Liver (tissue), 3 donors: ENCODE measurements at regions not wholly inside any gene's neighbourhood (a gene's known extent, or its start where the extent isn't known, plus 50 kb on each side); places are given as distances from the start of the nearest gene placed in this dataset.
"Not testable (repeated sequence)": the region's sequence is repeated elsewhere in the genome, so short reads cannot be mapped to it uniquely, and the experiment has no call there.

Source experiments
- CTCF ChIP-seq: fragments of 150-350 bp; IDR thresholded peaks from 2 replicates; pipeline ENCODE4 v1.5.1; 2017; ENCODE audit warnings: improper control_type of control experiment, low read depth, low read length; ENCODE audit not compliant: missing input control
- EGR1 ChIP-seq, 2 donors: IDR thresholded peaks; 2 replicates each; pipeline ENCODE4 v1.6.1; 2016 to 2018; ENCODE audit warnings: antibody characterized with exemption in 2 of 2, low read depth in 2 of 2
- FOXA2 ChIP-seq: IDR thresholded peaks from 2 replicates; pipeline ENCODE4 v1.6.1; 2016; ENCODE audit warnings: antibody characterized with exemption
- GABPA ChIP-seq, 2 donors: IDR thresholded peaks in 1 of 2; conservative IDR thresholded peaks in 1 of 2; 2 replicates each; pipeline ENCODE4 v1.6.1; 2016; ENCODE audit warnings: antibody characterized with exemption in 2 of 2, mild to moderate bottlenecking in 1 of 2, moderate library complexity in 1 of 2
- JUND ChIP-seq, 2 donors: IDR thresholded peaks; 2 replicates each; pipeline ENCODE4 v1.6.1; 2016; ENCODE audit warnings: antibody characterized with exemption in 2 of 2
- MAX ChIP-seq: IDR thresholded peaks from 2 replicates; pipeline ENCODE4 v1.6.1; 2016; ENCODE audit warnings: antibody characterized with exemption
- RAD21 ChIP-seq, 2 donors: IDR thresholded peaks; 2 replicates each; pipeline ENCODE4 v1.6.1; 2016; ENCODE audit warnings: antibody characterized with exemption in 2 of 2, mild to moderate bottlenecking in 2 of 2
- REST ChIP-seq: IDR thresholded peaks from 2 replicates; pipeline ENCODE4 v1.6.1; 2016; ENCODE audit warnings: antibody characterized with exemption, mild to moderate bottlenecking
- RXRA ChIP-seq, 2 donors: IDR thresholded peaks; 2 replicates each; pipeline ENCODE4 v1.6.1; 2017 to 2018; ENCODE audit warnings: antibody characterized with exemption in 2 of 2, mild to moderate bottlenecking in 1 of 2
- SP1 ChIP-seq: IDR thresholded peaks from 2 replicates; pipeline ENCODE4 v1.6.1; 2018; ENCODE audit warnings: antibody characterized with exemption, mild to moderate bottlenecking
- TAF1 ChIP-seq: conservative IDR thresholded peaks from 2 replicates; pipeline ENCODE4 v1.6.1; 2016; ENCODE audit warnings: antibody characterized with exemption, mild to moderate bottlenecking
- YY1 ChIP-seq: IDR thresholded peaks from 2 replicates; pipeline ENCODE4 v1.6.1; 2016; ENCODE audit warnings: antibody characterized with exemption, mild to moderate bottlenecking
- ZBTB33 ChIP-seq: IDR thresholded peaks from 2 replicates; pipeline ENCODE4 v1.6.1; 2016; ENCODE audit warnings: antibody characterized with exemption
- donor health status: healthy.
- donor health status: healthy.

- TF ChIP-seq CTCF; TAF1; RXRA (IDR thresholded peaks at IDR 0.05); REST; MAX; EGR1 (IDR thresholded peaks at IDR 0.05; ENCODE audit: low read depth in 2 of 2); YY1; ZBTB33; SP1; GABPA (IDR thresholded peaks at IDR 0.05 in 1 of 2, conservative IDR thresholded peaks at IDR 0.05 in 1 of 2); RAD21 (IDR thresholded peaks at IDR 0.05); FOXA2; JUND (IDR thresholded peaks at IDR 0.05): not testable (repeated sequence)
Observed at GRCh38 chr2:91571239-91571923, 2879.9 kb downstream of the RPIA start.
